GM23338 (cell line): ENCODE measurements at regions not wholly inside any gene's neighbourhood (a gene's known extent, or its start where the extent isn't known, plus 50 kb on each side); places are given as distances from the start of the nearest gene placed in this dataset.

ENCODE experiments used
- ATAC-seq: fragments of 200-7000 bp; cut with Tn5 transposase; 3 replicates; pipeline ENCODE4 v1.9.1; 2020
- DNase-seq: peaks from one replicate; pipeline ENCODE4 v3.0.0-alpha.2; 2015; ENCODE audit warnings: low spot score
- H2AFZ ChIP-seq: fragments of 200-600 bp; sonication (generic); 2 replicates; pipeline ENCODE4 v1.8.0; 2016; ENCODE audit warnings: antibody characterized with exemption, mild to moderate bottlenecking, moderate library complexity
- H3F3A ChIP-seq: fragments of 200-600 bp; sonication (generic); replicated peaks from 2 replicates; pipeline ENCODE4 v1.8.0; 2017; ENCODE audit warnings: antibody characterized with exemption, mixed run types, low read depth
- H3K27ac ChIP-seq: fragments of 200-600 bp; sonication (generic); 2 replicates; pipeline ENCODE4 v1.6.1; 2016; ENCODE audit warnings: low read depth
- H3K27me3 ChIP-seq: fragments of 200-600 bp; sonication (generic); 2 replicates; pipeline ENCODE4 v1.8.0; 2016; ENCODE audit warnings: mild to moderate bottlenecking, mixed run types, moderate library complexity; ENCODE audit not compliant: insufficient read depth
- H3K36me3 ChIP-seq: fragments of 200-600 bp; sonication (generic); 2 replicates; pipeline ENCODE4 v1.8.0; 2016; ENCODE audit warnings: mild to moderate bottlenecking; ENCODE audit not compliant: insufficient read depth
- H3K4me1 ChIP-seq: fragments of 200-600 bp; sonication (generic); 2 replicates; pipeline ENCODE4 v1.8.0; 2016; ENCODE audit warnings: mild to moderate bottlenecking, moderate library complexity; ENCODE audit not compliant: insufficient read depth
- H3K4me2 ChIP-seq: fragments of 200-600 bp; sonication (generic); 2 replicates; pipeline ENCODE4 v1.7.1; 2017; ENCODE audit warnings: mixed run types
- H3K4me3 ChIP-seq: fragments of 200-600 bp; sonication (generic); 2 replicates; pipeline ENCODE4 v1.6.1; 2016; ENCODE audit warnings: mixed run types
- H3K79me2 ChIP-seq: fragments of 200-600 bp; sonication (generic); replicated peaks from 2 replicates; pipeline ENCODE4 v1.8.0; 2017; ENCODE audit warnings: mild to moderate bottlenecking; ENCODE audit not compliant: insufficient read depth
- H3K9me2 ChIP-seq: fragments of 200-600 bp; sonication (generic); 2 replicates; pipeline ENCODE4 v1.8.0; 2017; ENCODE audit not compliant: insufficient read depth
- H4K20me1 ChIP-seq: fragments of 200-600 bp; sonication (generic); replicated peaks from 2 replicates; pipeline ENCODE4 v1.8.0; 2017; ENCODE audit warnings: mild to moderate bottlenecking; ENCODE audit not compliant: insufficient read depth
- H3K27ac Mint-ChIP-seq: 2 replicates; pipeline ENCODE4 v1.8.0; 2020; ENCODE audit warnings: inconsistent platforms, mild to moderate bottlenecking, moderate library complexity, mixed read lengths
- H3K27me3 Mint-ChIP-seq: 3 replicates; pipeline ENCODE4 v1.8.0; 2022; ENCODE audit warnings: low read depth, mild to moderate bottlenecking, moderate library complexity, mixed read lengths, inconsistent platforms; ENCODE audit not compliant: insufficient read depth, poor library complexity
- H3K36me3 Mint-ChIP-seq: 3 replicates; pipeline ENCODE4 v1.8.0; 2021; ENCODE audit warnings: low read depth, mild to moderate bottlenecking, inconsistent platforms, moderate library complexity, mixed read lengths
- H3K4me1 Mint-ChIP-seq: 3 replicates; pipeline ENCODE4 v1.8.0; 2020; ENCODE audit warnings: mild to moderate bottlenecking, inconsistent platforms, mixed read lengths
- H3K4me3 Mint-ChIP-seq: 3 replicates; pipeline ENCODE4 v1.8.0; 2021; ENCODE audit warnings: moderate library complexity, mild to moderate bottlenecking, inconsistent platforms, mixed read lengths
- H3K9me3 Mint-ChIP-seq: 3 replicates; pipeline ENCODE4 v1.8.0; 2020; ENCODE audit warnings: moderate library complexity, mild to moderate bottlenecking, inconsistent platforms, mixed read lengths
- CREB1 ChIP-seq: fragments of 250-450 bp; sonication (Bioruptor Pico); IDR thresholded peaks from 2 replicates; pipeline ENCODE4 v1.5.0; 2020; ENCODE audit warnings: low read depth, mild to moderate bottlenecking, moderate library complexity
- EZH2phosphoT487 ChIP-seq: fragments of 200-600 bp; sonication (generic); IDR thresholded peaks from one replicate; pipeline ENCODE4 v1.8.1; 2018; ENCODE audit warnings: antibody characterized with exemption; ENCODE audit not compliant: unreplicated experiment
- JUNB ChIP-seq: IDR thresholded peaks from one replicate; pipeline ENCODE4 v1.6.1; 2016; ENCODE audit warnings: antibody characterized with exemption; ENCODE audit not compliant: unreplicated experiment
- NANOG ChIP-seq: IDR thresholded peaks from 2 replicates; pipeline ENCODE4 v1.6.1; 2016; ENCODE audit warnings: antibody characterized with exemption, borderline replicate concordance
- POLR2AphosphoS5 ChIP-seq: IDR thresholded peaks from 2 replicates; pipeline ENCODE4 v1.6.1; 2016; ENCODE audit warnings: antibody characterized with exemption, low read depth
- STAT1 ChIP-seq: IDR thresholded peaks from one replicate; pipeline ENCODE4 v1.6.1; 2016; ENCODE audit warnings: antibody characterized with exemption; ENCODE audit not compliant: unreplicated experiment
- ZNF114 ChIP-seq: fragments of 250-450 bp; sonication (Bioruptor Pico); IDR thresholded peaks from 2 replicates; pipeline ENCODE4 v1.5.0; 2020; ENCODE audit warnings: mild to moderate bottlenecking, moderate library complexity
- ZNF331 ChIP-seq: fragments of 250-450 bp; sonication (Bioruptor Pico); IDR thresholded peaks from 2 replicates; pipeline ENCODE4 v1.5.0; 2020; ENCODE audit warnings: low read depth, mild to moderate bottlenecking, moderate library complexity
- TF ChIP-seq, protein P1 (sequence below): IDR thresholded peaks from one replicate; pipeline ENCODE4 v1.6.1; 2018; ENCODE audit warnings: antibody characterized with exemption; ENCODE audit not compliant: unreplicated experiment
- TF ChIP-seq, protein P2 (sequence below), 2 experiments: fragments of 200-600 bp in 1 of 2; sonication (generic) in 1 of 2; conservative IDR thresholded peaks; 2 replicates each; pipeline versions ENCODE4 v1.5.1 to v1.6.1; 2016 to 2017; ENCODE audit warnings: antibody characterized with exemption in 2 of 2, low read depth in 2 of 2, mild to moderate bottlenecking in 2 of 2, moderate library complexity in 1 of 2
- TF ChIP-seq, protein P3 (sequence below): IDR thresholded peaks from 2 replicates; pipeline ENCODE4 v1.6.1; 2016; ENCODE audit warnings: antibody characterized with exemption

DNA sequence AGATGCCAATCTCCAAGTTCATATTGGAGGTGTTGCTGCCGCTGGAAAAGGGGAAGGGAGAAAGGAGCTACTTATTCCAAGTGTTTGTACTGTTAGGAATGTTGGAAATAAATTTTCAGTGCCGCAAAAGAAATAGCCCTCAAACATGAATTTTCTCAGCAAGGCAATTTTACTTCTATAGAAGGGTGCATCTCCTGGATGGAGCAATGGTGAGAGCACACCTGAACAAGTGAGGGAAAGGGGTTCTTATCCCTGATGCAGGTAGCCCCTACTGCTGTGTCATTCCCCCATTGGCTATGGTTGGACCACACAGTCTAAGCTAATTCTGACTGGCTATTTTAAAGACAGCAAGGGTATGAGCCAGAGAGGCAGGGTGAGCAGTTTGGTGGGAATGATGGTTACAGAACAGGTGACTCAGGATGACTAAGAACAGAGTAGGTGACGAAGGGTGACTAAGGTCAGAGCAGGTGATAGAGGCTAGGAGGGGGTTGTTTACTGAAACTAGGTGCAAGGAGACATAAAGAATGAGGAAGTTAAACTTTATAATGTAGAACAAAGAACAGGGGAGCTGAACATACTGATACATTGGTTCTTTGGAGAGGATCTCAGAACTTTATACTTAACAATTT is 503.5 kb downstream of the EDEM1 start:
- Mint-ChIP-seq H3K27ac (no peak overlapping the region), H3K4me1 (no peaks in the 10 kb centered on the region), H3K36me3 (peaks cover 9% of the 10 kb centered on the region), H3K27me3 (peaks cover 3% of the 10 kb centered on the region), H3K9me3 (peaks cover 80% of the 10 kb centered on the region), H3K4me3 (no peak overlapping the region)
- TF ChIP-seq, protein P1, sequence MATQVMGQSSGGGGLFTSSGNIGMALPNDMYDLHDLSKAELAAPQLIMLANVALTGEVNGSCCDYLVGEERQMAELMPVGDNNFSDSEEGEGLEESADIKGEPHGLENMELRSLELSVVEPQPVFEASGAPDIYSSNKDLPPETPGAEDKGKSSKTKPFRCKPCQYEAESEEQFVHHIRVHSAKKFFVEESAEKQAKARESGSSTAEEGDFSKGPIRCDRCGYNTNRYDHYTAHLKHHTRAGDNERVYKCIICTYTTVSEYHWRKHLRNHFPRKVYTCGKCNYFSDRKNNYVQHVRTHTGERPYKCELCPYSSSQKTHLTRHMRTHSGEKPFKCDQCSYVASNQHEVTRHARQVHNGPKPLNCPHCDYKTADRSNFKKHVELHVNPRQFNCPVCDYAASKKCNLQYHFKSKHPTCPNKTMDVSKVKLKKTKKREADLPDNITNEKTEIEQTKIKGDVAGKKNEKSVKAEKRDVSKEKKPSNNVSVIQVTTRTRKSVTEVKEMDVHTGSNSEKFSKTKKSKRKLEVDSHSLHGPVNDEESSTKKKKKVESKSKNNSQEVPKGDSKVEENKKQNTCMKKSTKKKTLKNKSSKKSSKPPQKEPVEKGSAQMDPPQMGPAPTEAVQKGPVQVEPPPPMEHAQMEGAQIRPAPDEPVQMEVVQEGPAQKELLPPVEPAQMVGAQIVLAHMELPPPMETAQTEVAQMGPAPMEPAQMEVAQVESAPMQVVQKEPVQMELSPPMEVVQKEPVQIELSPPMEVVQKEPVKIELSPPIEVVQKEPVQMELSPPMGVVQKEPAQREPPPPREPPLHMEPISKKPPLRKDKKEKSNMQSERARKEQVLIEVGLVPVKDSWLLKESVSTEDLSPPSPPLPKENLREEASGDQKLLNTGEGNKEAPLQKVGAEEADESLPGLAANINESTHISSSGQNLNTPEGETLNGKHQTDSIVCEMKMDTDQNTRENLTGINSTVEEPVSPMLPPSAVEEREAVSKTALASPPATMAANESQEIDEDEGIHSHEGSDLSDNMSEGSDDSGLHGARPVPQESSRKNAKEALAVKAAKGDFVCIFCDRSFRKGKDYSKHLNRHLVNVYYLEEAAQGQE, result no peak
- no peak for TF ChIP-seq JUNB
- TF ChIP-seq STAT1, result no peak
- TF ChIP-seq, protein P2, sequence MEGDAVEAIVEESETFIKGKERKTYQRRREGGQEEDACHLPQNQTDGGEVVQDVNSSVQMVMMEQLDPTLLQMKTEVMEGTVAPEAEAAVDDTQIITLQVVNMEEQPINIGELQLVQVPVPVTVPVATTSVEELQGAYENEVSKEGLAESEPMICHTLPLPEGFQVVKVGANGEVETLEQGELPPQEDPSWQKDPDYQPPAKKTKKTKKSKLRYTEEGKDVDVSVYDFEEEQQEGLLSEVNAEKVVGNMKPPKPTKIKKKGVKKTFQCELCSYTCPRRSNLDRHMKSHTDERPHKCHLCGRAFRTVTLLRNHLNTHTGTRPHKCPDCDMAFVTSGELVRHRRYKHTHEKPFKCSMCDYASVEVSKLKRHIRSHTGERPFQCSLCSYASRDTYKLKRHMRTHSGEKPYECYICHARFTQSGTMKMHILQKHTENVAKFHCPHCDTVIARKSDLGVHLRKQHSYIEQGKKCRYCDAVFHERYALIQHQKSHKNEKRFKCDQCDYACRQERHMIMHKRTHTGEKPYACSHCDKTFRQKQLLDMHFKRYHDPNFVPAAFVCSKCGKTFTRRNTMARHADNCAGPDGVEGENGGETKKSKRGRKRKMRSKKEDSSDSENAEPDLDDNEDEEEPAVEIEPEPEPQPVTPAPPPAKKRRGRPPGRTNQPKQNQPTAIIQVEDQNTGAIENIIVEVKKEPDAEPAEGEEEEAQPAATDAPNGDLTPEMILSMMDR (conservative IDR thresholded peaks at IDR 0.05; ENCODE audit: low read depth in 2 of 2), result no peak
- TF ChIP-seq CREB1 (CRISPR knock-in tag), result no peak
- no peak for TF ChIP-seq POLR2AphosphoS5
- no peak for TF ChIP-seq ZNF331
- no peak for TF ChIP-seq ZNF114 (CRISPR knock-in tag)
- no peak overlapping the region for H3K4me3 ChIP-seq
- no peak overlapping the region for H3K27ac ChIP-seq
- no peak overlapping the region for H2AFZ ChIP-seq
- no peak for ATAC-seq
- no peaks in the 10 kb centered on the region for H3K27me3 ChIP-seq
- no peak for DNase-seq
- no peak overlapping the region for H3K4me2 ChIP-seq
- no peaks in the 10 kb centered on the region for H3K9me2 ChIP-seq
- no peaks in the 10 kb centered on the region for H3F3A ChIP-seq
- peaks cover 10% of the 10 kb centered on the region; the same call in 1 of the 2 replicates for H3K36me3 ChIP-seq
- no peaks in the 10 kb centered on the region for H3K79me2 ChIP-seq
- no peaks in the 10 kb centered on the region for H3K4me1 ChIP-seq
- no peaks in the 10 kb centered on the region for H4K20me1 ChIP-seq

DNA sequence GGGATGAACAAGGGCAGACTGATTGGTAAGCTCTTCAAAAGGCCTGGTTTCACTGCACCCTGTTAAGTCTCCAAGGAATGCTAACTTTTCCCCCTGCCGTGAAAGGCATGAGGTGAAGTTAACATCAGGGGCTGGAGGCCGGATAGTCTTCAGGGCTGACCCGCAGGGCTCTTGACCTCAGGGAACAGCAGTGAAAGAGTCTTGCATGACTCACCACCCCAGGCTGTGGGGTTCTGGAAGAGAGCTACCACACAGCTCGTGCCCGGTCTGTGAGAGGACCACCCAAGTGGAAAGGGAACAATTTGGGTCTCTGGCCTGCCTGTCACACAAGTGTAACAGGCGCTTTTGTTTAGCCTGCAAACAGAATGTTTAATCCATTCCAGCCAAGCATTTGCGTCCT is 504.9 kb downstream of the EDEM1 start:
- H3K27me3 Mint-ChIP-seq, result peaks cover 3% of the 10 kb centered on the region
- TF ChIP-seq, protein P3, sequence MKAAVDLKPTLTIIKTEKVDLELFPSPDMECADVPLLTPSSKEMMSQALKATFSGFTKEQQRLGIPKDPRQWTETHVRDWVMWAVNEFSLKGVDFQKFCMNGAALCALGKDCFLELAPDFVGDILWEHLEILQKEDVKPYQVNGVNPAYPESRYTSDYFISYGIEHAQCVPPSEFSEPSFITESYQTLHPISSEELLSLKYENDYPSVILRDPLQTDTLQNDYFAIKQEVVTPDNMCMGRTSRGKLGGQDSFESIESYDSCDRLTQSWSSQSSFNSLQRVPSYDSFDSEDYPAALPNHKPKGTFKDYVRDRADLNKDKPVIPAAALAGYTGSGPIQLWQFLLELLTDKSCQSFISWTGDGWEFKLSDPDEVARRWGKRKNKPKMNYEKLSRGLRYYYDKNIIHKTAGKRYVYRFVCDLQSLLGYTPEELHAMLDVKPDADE, result no peak
- TF ChIP-seq JUNB (no peak), EZH2phosphoT487 (no peak), STAT1 (no peak), ZNF114 (CRISPR knock-in tag) (no peak), CREB1 (CRISPR knock-in tag) (no peak), NANOG (no peak), ZNF331 (no peak)
- TF ChIP-seq, protein P2 (conservative IDR thresholded peaks at IDR 0.05; ENCODE audit: low read depth in 2 of 2), result no peak
- TF ChIP-seq, protein P1, result no peak

More for the DNA sequence above, 504.9 kb downstream of the EDEM1 start:
- H3K9me3 Mint-ChIP-seq, result peaks cover 80% of the 10 kb centered on the region
- H3K27ac Mint-ChIP-seq, result no peak overlapping the region
- Histone ChIP-seq H3F3A (no peaks in the 10 kb centered on the region), H3K4me2 (no peak overlapping the region), H3K79me2 (no peaks in the 10 kb centered on the region), H2AFZ (no peak overlapping the region), H3K4me1 (no peaks in the 10 kb centered on the region), H3K9me2 (no peaks in the 10 kb centered on the region), H3K36me3 (peaks cover 10% of the 10 kb centered on the region; the same call in 1 of the 2 replicates), H3K4me3 (no peak overlapping the region), H3K27me3 (no peaks in the 10 kb centered on the region), H3K27ac (no peak overlapping the region), H4K20me1 (no peaks in the 10 kb centered on the region)
- DNase-seq (no peak), ATAC-seq (no peak)
- peaks cover 9% of the 10 kb centered on the region for H3K36me3 Mint-ChIP-seq
- H3K4me1 Mint-ChIP-seq, result no peaks in the 10 kb centered on the region
- no peak overlapping the region for H3K4me3 Mint-ChIP-seq
